GM23338 (cell line): ENCODE measurements at regions not wholly inside any gene's neighbourhood (a gene's known extent, or its start where the extent isn't known, plus 50 kb on each side); places are given as distances from the start of the nearest gene placed in this dataset.

Experiments
- ATAC-seq: fragments of 200-7000 bp; cut with Tn5 transposase; 3 replicates; pipeline ENCODE4 v1.9.1; 2020
- DNase-seq: peaks from one replicate; pipeline ENCODE4 v3.0.0-alpha.2; 2015; ENCODE audit warnings: low spot score
- H2AFZ ChIP-seq: fragments of 200-600 bp; sonication (generic); 2 replicates; pipeline ENCODE4 v1.8.0; 2016; ENCODE audit warnings: antibody characterized with exemption, mild to moderate bottlenecking, moderate library complexity
- H3F3A ChIP-seq: fragments of 200-600 bp; sonication (generic); replicated peaks from 2 replicates; pipeline ENCODE4 v1.8.0; 2017; ENCODE audit warnings: antibody characterized with exemption, mixed run types, low read depth
- H3K27ac ChIP-seq: fragments of 200-600 bp; sonication (generic); 2 replicates; pipeline ENCODE4 v1.6.1; 2016; ENCODE audit warnings: low read depth
- H3K27me3 ChIP-seq: fragments of 200-600 bp; sonication (generic); 2 replicates; pipeline ENCODE4 v1.8.0; 2016; ENCODE audit warnings: mild to moderate bottlenecking, mixed run types, moderate library complexity; ENCODE audit not compliant: insufficient read depth
- H3K36me3 ChIP-seq: fragments of 200-600 bp; sonication (generic); 2 replicates; pipeline ENCODE4 v1.8.0; 2016; ENCODE audit warnings: mild to moderate bottlenecking; ENCODE audit not compliant: insufficient read depth
- H3K4me1 ChIP-seq: fragments of 200-600 bp; sonication (generic); 2 replicates; pipeline ENCODE4 v1.8.0; 2016; ENCODE audit warnings: mild to moderate bottlenecking, moderate library complexity; ENCODE audit not compliant: insufficient read depth
- H3K4me2 ChIP-seq: fragments of 200-600 bp; sonication (generic); 2 replicates; pipeline ENCODE4 v1.7.1; 2017; ENCODE audit warnings: mixed run types
- H3K4me3 ChIP-seq: fragments of 200-600 bp; sonication (generic); 2 replicates; pipeline ENCODE4 v1.6.1; 2016; ENCODE audit warnings: mixed run types
- H3K79me2 ChIP-seq: fragments of 200-600 bp; sonication (generic); replicated peaks from 2 replicates; pipeline ENCODE4 v1.8.0; 2017; ENCODE audit warnings: mild to moderate bottlenecking; ENCODE audit not compliant: insufficient read depth
- H3K9me2 ChIP-seq: fragments of 200-600 bp; sonication (generic); 2 replicates; pipeline ENCODE4 v1.8.0; 2017; ENCODE audit not compliant: insufficient read depth
- H4K20me1 ChIP-seq: fragments of 200-600 bp; sonication (generic); replicated peaks from 2 replicates; pipeline ENCODE4 v1.8.0; 2017; ENCODE audit warnings: mild to moderate bottlenecking; ENCODE audit not compliant: insufficient read depth
- H3K27ac Mint-ChIP-seq: 2 replicates; pipeline ENCODE4 v1.8.0; 2020; ENCODE audit warnings: inconsistent platforms, mild to moderate bottlenecking, moderate library complexity, mixed read lengths
- H3K27me3 Mint-ChIP-seq: 3 replicates; pipeline ENCODE4 v1.8.0; 2022; ENCODE audit warnings: low read depth, mild to moderate bottlenecking, moderate library complexity, mixed read lengths, inconsistent platforms; ENCODE audit not compliant: insufficient read depth, poor library complexity
- H3K36me3 Mint-ChIP-seq: 3 replicates; pipeline ENCODE4 v1.8.0; 2021; ENCODE audit warnings: low read depth, mild to moderate bottlenecking, inconsistent platforms, moderate library complexity, mixed read lengths
- H3K4me1 Mint-ChIP-seq: 3 replicates; pipeline ENCODE4 v1.8.0; 2020; ENCODE audit warnings: mild to moderate bottlenecking, inconsistent platforms, mixed read lengths
- H3K4me3 Mint-ChIP-seq: 3 replicates; pipeline ENCODE4 v1.8.0; 2021; ENCODE audit warnings: moderate library complexity, mild to moderate bottlenecking, inconsistent platforms, mixed read lengths
- H3K9me3 Mint-ChIP-seq: 3 replicates; pipeline ENCODE4 v1.8.0; 2020; ENCODE audit warnings: moderate library complexity, mild to moderate bottlenecking, inconsistent platforms, mixed read lengths
- CREB1 ChIP-seq: fragments of 250-450 bp; sonication (Bioruptor Pico); IDR thresholded peaks from 2 replicates; pipeline ENCODE4 v1.5.0; 2020; ENCODE audit warnings: low read depth, mild to moderate bottlenecking, moderate library complexity
- EZH2 ChIP-seq: fragments of 200-600 bp; sonication (generic); IDR thresholded peaks from one replicate; pipeline ENCODE4 v1.8.0; 2017; ENCODE audit warnings: antibody characterized with exemption, mild to moderate bottlenecking, low read depth; ENCODE audit not compliant: unreplicated experiment
- EZH2phosphoT487 ChIP-seq: fragments of 200-600 bp; sonication (generic); IDR thresholded peaks from one replicate; pipeline ENCODE4 v1.8.1; 2018; ENCODE audit warnings: antibody characterized with exemption; ENCODE audit not compliant: unreplicated experiment
- JUNB ChIP-seq: IDR thresholded peaks from one replicate; pipeline ENCODE4 v1.6.1; 2016; ENCODE audit warnings: antibody characterized with exemption; ENCODE audit not compliant: unreplicated experiment
- NANOG ChIP-seq: IDR thresholded peaks from 2 replicates; pipeline ENCODE4 v1.6.1; 2016; ENCODE audit warnings: antibody characterized with exemption, borderline replicate concordance
- POLR2AphosphoS5 ChIP-seq: IDR thresholded peaks from 2 replicates; pipeline ENCODE4 v1.6.1; 2016; ENCODE audit warnings: antibody characterized with exemption, low read depth
- STAT1 ChIP-seq: IDR thresholded peaks from one replicate; pipeline ENCODE4 v1.6.1; 2016; ENCODE audit warnings: antibody characterized with exemption; ENCODE audit not compliant: unreplicated experiment
- ZNF114 ChIP-seq: fragments of 250-450 bp; sonication (Bioruptor Pico); IDR thresholded peaks from 2 replicates; pipeline ENCODE4 v1.5.0; 2020; ENCODE audit warnings: mild to moderate bottlenecking, moderate library complexity
- ZNF331 ChIP-seq: fragments of 250-450 bp; sonication (Bioruptor Pico); IDR thresholded peaks from 2 replicates; pipeline ENCODE4 v1.5.0; 2020; ENCODE audit warnings: low read depth, mild to moderate bottlenecking, moderate library complexity
- TF ChIP-seq, protein P1 (sequence below), 2 experiments: fragments of 200-600 bp in 1 of 2; sonication (generic) in 1 of 2; conservative IDR thresholded peaks; 2 replicates each; pipeline versions ENCODE4 v1.5.1 to v1.6.1; 2016 to 2017; ENCODE audit warnings: antibody characterized with exemption in 2 of 2, low read depth in 2 of 2, mild to moderate bottlenecking in 2 of 2, moderate library complexity in 1 of 2
- TF ChIP-seq, protein P2 (sequence below): fragments of 250-450 bp; sonication (Bioruptor Pico); IDR thresholded peaks from 2 replicates; pipeline ENCODE4 v1.5.0; 2020; ENCODE audit warnings: mild to moderate bottlenecking, moderate library complexity
- TF ChIP-seq, protein P3 (sequence below): IDR thresholded peaks from one replicate; pipeline ENCODE4 v1.6.1; 2018; ENCODE audit warnings: antibody characterized with exemption; ENCODE audit not compliant: unreplicated experiment
- TF ChIP-seq, protein P4 (sequence below): IDR thresholded peaks from 2 replicates; pipeline ENCODE4 v1.6.1; 2016; ENCODE audit warnings: antibody characterized with exemption

DNA sequence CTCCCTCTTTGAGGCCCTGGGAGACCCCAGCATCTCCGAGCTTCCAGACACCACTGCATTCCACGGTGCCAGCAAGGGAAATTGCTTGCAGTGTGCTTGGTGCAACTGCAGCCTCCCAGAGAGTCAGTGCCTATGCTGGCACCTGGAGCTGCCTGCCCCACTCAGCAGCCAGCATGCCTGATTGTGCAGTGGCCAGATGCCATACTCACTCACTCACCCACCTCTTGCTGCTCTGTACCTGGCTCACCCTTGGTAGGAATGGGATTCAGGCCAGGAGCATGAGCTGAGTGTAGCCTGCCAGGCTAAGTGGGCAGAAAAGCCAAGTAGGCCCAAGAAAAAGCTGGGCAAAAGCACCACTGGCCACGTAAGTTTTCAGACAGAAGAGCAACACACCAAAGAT is 651.4 kb downstream of the GABRG1 start:
- Mint-ChIP-seq H3K4me1 (no peaks in the 10 kb centered on the region), H3K36me3 (peaks cover 29% of the 10 kb centered on the region), H3K9me3 (peaks cover 78% of the 10 kb centered on the region), H3K27me3 (peaks cover 2% of the 10 kb centered on the region), H3K27ac (no peak overlapping the region), H3K4me3 (no peak overlapping the region)
- TF ChIP-seq, protein P1, sequence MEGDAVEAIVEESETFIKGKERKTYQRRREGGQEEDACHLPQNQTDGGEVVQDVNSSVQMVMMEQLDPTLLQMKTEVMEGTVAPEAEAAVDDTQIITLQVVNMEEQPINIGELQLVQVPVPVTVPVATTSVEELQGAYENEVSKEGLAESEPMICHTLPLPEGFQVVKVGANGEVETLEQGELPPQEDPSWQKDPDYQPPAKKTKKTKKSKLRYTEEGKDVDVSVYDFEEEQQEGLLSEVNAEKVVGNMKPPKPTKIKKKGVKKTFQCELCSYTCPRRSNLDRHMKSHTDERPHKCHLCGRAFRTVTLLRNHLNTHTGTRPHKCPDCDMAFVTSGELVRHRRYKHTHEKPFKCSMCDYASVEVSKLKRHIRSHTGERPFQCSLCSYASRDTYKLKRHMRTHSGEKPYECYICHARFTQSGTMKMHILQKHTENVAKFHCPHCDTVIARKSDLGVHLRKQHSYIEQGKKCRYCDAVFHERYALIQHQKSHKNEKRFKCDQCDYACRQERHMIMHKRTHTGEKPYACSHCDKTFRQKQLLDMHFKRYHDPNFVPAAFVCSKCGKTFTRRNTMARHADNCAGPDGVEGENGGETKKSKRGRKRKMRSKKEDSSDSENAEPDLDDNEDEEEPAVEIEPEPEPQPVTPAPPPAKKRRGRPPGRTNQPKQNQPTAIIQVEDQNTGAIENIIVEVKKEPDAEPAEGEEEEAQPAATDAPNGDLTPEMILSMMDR (conservative IDR thresholded peaks at IDR 0.05; ENCODE audit: low read depth in 2 of 2) = no peak
- TF ChIP-seq, protein P2, sequence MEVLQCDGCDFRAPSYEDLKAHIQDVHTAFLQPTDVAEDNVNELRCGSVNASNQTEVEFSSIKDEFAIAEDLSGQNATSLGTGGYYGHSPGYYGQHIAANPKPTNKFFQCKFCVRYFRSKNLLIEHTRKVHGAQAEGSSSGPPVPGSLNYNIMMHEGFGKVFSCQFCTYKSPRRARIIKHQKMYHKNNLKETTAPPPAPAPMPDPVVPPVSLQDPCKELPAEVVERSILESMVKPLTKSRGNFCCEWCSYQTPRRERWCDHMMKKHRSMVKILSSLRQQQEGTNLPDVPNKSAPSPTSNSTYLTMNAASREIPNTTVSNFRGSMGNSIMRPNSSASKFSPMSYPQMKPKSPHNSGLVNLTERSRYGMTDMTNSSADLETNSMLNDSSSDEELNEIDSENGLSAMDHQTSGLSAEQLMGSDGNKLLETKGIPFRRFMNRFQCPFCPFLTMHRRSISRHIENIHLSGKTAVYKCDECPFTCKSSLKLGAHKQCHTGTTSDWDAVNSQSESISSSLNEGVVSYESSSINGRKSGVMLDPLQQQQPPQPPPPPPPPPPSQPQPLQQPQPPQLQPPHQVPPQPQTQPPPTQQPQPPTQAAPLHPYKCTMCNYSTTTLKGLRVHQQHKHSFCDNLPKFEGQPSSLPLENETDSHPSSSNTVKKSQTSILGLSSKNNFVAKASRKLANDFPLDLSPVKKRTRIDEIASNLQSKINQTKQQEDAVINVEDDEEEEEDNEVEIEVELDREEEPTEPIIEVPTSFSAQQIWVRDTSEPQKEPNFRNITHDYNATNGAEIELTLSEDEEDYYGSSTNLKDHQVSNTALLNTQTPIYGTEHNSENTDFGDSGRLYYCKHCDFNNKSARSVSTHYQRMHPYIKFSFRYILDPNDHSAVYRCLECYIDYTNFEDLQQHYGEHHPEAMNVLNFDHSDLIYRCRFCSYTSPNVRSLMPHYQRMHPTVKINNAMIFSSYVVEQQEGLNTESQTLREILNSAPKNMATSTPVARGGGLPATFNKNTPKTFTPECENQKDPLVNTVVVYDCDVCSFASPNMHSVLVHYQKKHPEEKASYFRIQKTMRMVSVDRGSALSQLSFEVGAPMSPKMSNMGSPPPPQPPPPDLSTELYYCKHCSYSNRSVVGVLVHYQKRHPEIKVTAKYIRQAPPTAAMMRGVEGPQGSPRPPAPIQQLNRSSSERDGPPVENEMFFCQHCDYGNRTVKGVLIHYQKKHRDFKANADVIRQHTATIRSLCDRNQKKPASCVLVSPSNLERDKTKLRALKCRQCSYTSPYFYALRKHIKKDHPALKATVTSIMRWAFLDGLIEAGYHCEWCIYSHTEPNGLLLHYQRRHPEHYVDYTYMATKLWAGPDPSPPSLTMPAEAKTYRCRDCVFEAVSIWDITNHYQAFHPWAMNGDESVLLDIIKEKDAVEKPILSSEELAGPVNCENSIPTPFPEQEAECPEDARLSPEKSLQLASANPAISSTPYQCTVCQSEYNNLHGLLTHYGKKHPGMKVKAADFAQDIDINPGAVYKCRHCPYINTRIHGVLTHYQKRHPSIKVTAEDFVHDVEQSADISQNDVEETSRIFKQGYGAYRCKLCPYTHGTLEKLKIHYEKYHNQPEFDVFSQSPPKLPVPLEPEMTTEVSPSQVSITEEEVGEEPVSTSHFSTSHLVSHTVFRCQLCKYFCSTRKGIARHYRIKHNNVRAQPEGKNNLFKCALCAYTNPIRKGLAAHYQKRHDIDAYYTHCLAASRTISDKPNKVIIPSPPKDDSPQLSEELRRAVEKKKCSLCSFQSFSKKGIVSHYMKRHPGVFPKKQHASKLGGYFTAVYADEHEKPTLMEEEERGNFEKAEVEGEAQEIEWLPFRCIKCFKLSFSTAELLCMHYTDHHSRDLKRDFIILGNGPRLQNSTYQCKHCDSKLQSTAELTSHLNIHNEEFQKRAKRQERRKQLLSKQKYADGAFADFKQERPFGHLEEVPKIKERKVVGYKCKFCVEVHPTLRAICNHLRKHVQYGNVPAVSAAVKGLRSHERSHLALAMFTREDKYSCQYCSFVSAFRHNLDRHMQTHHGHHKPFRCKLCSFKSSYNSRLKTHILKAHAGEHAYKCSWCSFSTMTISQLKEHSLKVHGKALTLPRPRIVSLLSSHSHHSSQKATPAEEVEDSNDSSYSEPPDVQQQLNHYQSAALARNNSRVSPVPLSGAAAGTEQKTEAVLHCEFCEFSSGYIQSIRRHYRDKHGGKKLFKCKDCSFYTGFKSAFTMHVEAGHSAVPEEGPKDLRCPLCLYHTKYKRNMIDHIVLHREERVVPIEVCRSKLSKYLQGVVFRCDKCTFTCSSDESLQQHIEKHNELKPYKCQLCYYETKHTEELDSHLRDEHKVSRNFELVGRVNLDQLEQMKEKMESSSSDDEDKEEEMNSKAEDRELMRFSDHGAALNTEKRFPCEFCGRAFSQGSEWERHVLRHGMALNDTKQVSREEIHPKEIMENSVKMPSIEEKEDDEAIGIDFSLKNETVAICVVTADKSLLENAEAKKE = no peak
- TF ChIP-seq JUNB = no peak
- TF ChIP-seq ZNF114 (CRISPR knock-in tag) = no peak
- TF ChIP-seq, protein P3, sequence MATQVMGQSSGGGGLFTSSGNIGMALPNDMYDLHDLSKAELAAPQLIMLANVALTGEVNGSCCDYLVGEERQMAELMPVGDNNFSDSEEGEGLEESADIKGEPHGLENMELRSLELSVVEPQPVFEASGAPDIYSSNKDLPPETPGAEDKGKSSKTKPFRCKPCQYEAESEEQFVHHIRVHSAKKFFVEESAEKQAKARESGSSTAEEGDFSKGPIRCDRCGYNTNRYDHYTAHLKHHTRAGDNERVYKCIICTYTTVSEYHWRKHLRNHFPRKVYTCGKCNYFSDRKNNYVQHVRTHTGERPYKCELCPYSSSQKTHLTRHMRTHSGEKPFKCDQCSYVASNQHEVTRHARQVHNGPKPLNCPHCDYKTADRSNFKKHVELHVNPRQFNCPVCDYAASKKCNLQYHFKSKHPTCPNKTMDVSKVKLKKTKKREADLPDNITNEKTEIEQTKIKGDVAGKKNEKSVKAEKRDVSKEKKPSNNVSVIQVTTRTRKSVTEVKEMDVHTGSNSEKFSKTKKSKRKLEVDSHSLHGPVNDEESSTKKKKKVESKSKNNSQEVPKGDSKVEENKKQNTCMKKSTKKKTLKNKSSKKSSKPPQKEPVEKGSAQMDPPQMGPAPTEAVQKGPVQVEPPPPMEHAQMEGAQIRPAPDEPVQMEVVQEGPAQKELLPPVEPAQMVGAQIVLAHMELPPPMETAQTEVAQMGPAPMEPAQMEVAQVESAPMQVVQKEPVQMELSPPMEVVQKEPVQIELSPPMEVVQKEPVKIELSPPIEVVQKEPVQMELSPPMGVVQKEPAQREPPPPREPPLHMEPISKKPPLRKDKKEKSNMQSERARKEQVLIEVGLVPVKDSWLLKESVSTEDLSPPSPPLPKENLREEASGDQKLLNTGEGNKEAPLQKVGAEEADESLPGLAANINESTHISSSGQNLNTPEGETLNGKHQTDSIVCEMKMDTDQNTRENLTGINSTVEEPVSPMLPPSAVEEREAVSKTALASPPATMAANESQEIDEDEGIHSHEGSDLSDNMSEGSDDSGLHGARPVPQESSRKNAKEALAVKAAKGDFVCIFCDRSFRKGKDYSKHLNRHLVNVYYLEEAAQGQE = no peak
- TF ChIP-seq, protein P4, sequence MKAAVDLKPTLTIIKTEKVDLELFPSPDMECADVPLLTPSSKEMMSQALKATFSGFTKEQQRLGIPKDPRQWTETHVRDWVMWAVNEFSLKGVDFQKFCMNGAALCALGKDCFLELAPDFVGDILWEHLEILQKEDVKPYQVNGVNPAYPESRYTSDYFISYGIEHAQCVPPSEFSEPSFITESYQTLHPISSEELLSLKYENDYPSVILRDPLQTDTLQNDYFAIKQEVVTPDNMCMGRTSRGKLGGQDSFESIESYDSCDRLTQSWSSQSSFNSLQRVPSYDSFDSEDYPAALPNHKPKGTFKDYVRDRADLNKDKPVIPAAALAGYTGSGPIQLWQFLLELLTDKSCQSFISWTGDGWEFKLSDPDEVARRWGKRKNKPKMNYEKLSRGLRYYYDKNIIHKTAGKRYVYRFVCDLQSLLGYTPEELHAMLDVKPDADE = no peak
- TF ChIP-seq EZH2 = no peak
- TF ChIP-seq CREB1 (CRISPR knock-in tag) = no peak
- no peak for TF ChIP-seq POLR2AphosphoS5
- TF ChIP-seq EZH2phosphoT487 = no peak
- TF ChIP-seq STAT1 = no peak
- no peak for TF ChIP-seq ZNF331
- no peak for TF ChIP-seq NANOG
- Histone ChIP-seq H3K79me2 (no peaks in the 10 kb centered on the region), H3K27ac (no peak overlapping the region), H4K20me1 (no peaks in the 10 kb centered on the region), H3K4me1 (no peaks in the 10 kb centered on the region), H3K9me2 (no peaks in the 10 kb centered on the region; the same call in 1 of the 2 replicates), H3K4me3 (no peak overlapping the region), H2AFZ (no peak overlapping the region), H3F3A (no peaks in the 10 kb centered on the region), H3K4me2 (no peak overlapping the region), H3K36me3 (no peaks in the 10 kb centered on the region), H3K27me3 (no peaks in the 10 kb centered on the region)
- ATAC-seq = no peak
- DNase-seq = no peak
